Endothelial cell of umbilical vein (primary cell): ENCODE measurements at regions not wholly inside any gene's neighbourhood (a gene's known extent, or its start where the extent isn't known, plus 50 kb on each side); places are given as distances from the start of the nearest gene placed in this dataset.

Source experiments
- BruUV-seq: library from RNA; stranded (reverse); fragments of 400-500 nt; replicated peaks from 2 replicates; lab custom pipeline; 2021; lab: Mats Ljungman, UMichigan
- CTCF ChIA-PET: fragments of 300-600, 350-600 bp; sonication (Branson Sonifier 250); formaldehyde crosslinking; loops from one replicate; lab custom pipeline; 2021; ENCODE audit warnings: antibody characterized with exemption, inconsistent platforms; lab: Charles Lee
- POLR2A ChIA-PET: fragments of 300-600, 350-600 bp; sonication (Branson Sonifier 250); formaldehyde crosslinking; loops from one replicate; lab custom pipeline; 2021; ENCODE audit warnings: antibody characterized with exemption, inconsistent platforms; lab: Charles Lee
- DNase-seq: peaks from one replicate; pipeline ENCODE4 v3.0.0-alpha.2; 2011; ENCODE audit warnings: low read depth, low spot score
- FAIRE-seq: peaks from 2 replicates; lab custom pipeline; 2011; peaks lifted over from hg19 to GRCh38; lab: Jason Lieb, UNC
- H2AFZ ChIP-seq: 2 replicates; pipeline ENCODE4 v1.6.0; 2012; ENCODE audit warnings: low read depth, low read length, control low read depth, inconsistent platforms
- H3K27ac ChIP-seq: 2 replicates; pipeline ENCODE4 v1.5.1; 2011; ENCODE audit warnings: low read depth, mild to moderate bottlenecking, control low read depth, low read length, moderate library complexity; ENCODE audit not compliant: insufficient read depth
- H3K27me3 ChIP-seq, 2 experiments: 2 replicates each; pipeline versions ENCODE4 v1.6.0 to v1.6.1; 2011; ENCODE audit warnings: low read length in 2 of 2, mixed read lengths in 1 of 2; ENCODE audit not compliant: control insufficient read depth in 2 of 2, insufficient read depth in 2 of 2
- H3K36me3 ChIP-seq, 2 experiments: 2 replicates in 1 of 2; 3 replicates in 1 of 2; pipeline ENCODE4 v1.5.1; 2011; ENCODE audit warnings: low read length in 2 of 2, mild to moderate bottlenecking in 1 of 2, moderate library complexity in 1 of 2; ENCODE audit not compliant: control insufficient read depth in 2 of 2, insufficient read depth in 2 of 2; ENCODE audit errors: extremely low read depth in 1 of 2
- H3K4me1 ChIP-seq: 3 replicates; pipeline ENCODE4 v1.5.1; 2011; ENCODE audit warnings: mild to moderate bottlenecking, low read length; ENCODE audit not compliant: control insufficient read depth, insufficient read depth; ENCODE audit errors: extremely low read depth
- H3K4me2 ChIP-seq: 2 replicates; pipeline ENCODE4 v1.6.1; 2011; ENCODE audit warnings: low read length, control low read depth, mixed read lengths; ENCODE audit not compliant: insufficient read depth
- H3K4me3 ChIP-seq, 3 experiments: fragments of 200-600 bp in 1 of 3; sonication (generic), shearing (Covaris generic) in 1 of 3; replicated peaks in 1 of 3; 2 replicates each; pipeline ENCODE4 v1.5.1; 2011 to 2016; ENCODE audit warnings: control low read depth in 3 of 3, low read length in 3 of 3, mild to moderate bottlenecking in 2 of 3, inconsistent platforms in 1 of 3, low read depth in 1 of 3, moderate library complexity in 1 of 3; ENCODE audit not compliant: insufficient read depth in 1 of 3
- H3K79me2 ChIP-seq: 2 replicates; pipeline ENCODE4 v1.6.0; 2012; ENCODE audit warnings: low read length, inconsistent platforms; ENCODE audit not compliant: control insufficient read depth, insufficient read depth
- H3K9ac ChIP-seq: replicated peaks from 2 replicates; pipeline ENCODE3; 2011; ENCODE audit warnings: low read length, control low read depth; ENCODE audit not compliant: insufficient read depth; ENCODE audit errors: extremely low read depth
- H3K9me1 ChIP-seq: replicated peaks from 3 replicates; pipeline ENCODE4 v1.6.0; 2011; ENCODE audit warnings: mild to moderate bottlenecking, low read length; ENCODE audit not compliant: control insufficient read depth, insufficient read depth; ENCODE audit errors: extremely low read depth
- H3K9me3 ChIP-seq: replicated peaks from 2 replicates; pipeline ENCODE4 v1.5.1; 2012; ENCODE audit warnings: low read length, inconsistent platforms; ENCODE audit not compliant: control insufficient read depth, insufficient read depth
- H4K20me1 ChIP-seq: replicated peaks from 2 replicates; pipeline ENCODE3; 2011; ENCODE audit warnings: mild to moderate bottlenecking, low read length; ENCODE audit not compliant: control insufficient read depth, insufficient read depth; ENCODE audit errors: extremely low read depth
- CTCF ChIP-seq, 2 donors: IDR thresholded peaks; 1 replicate in 1 of 2; 2 replicates in 1 of 2; pipeline ENCODE4 v1.5.1; 2011; ENCODE audit warnings: low read length in 2 of 2, mild to moderate bottlenecking in 2 of 2, moderate library complexity in 2 of 2, control low read depth in 1 of 2, inconsistent platforms in 1 of 2, low read depth in 1 of 2; ENCODE audit not compliant: insufficient read depth in 1 of 2; ENCODE audit errors: extremely low read depth in 1 of 2
- EZH2 ChIP-seq: IDR thresholded peaks from 2 replicates; pipeline ENCODE4 v1.6.1; 2012; ENCODE audit warnings: borderline replicate concordance, low read depth, mild to moderate bottlenecking, moderate library complexity, low read length, inconsistent platforms; ENCODE audit not compliant: severe bottlenecking
- FOS ChIP-seq: IDR thresholded peaks from 2 replicates; pipeline ENCODE4 v1.6.1; 2011; ENCODE audit warnings: mild to moderate bottlenecking, low read length, moderate library complexity, borderline replicate concordance; ENCODE audit not compliant: insufficient read depth
- GATA2 ChIP-seq: IDR thresholded peaks from 2 replicates; pipeline ENCODE4 v1.7.0; 2011; ENCODE audit warnings: low read depth, mild to moderate bottlenecking, moderate library complexity, mixed read lengths, low read length; ENCODE audit not compliant: insufficient read length, insufficient read depth
- JUN ChIP-seq: IDR thresholded peaks from 2 replicates; pipeline ENCODE4 v1.6.1; 2011; ENCODE audit warnings: borderline replicate concordance, low read depth; ENCODE audit not compliant: insufficient read length, insufficient read depth
- MYC ChIP-seq: IDR thresholded peaks from one replicate; pipeline ENCODE4 v1.6.1; 2011; ENCODE audit warnings: mild to moderate bottlenecking, low read depth, low read length
- POLR2A ChIP-seq: IDR thresholded peaks from 2 replicates; pipeline ENCODE4 v1.6.1; 2012; ENCODE audit warnings: low read depth, mild to moderate bottlenecking, control low read depth, low read length
- POLR2AphosphoS5 ChIP-seq: IDR thresholded peaks from 2 replicates; pipeline ENCODE4 v1.6.1; 2012; ENCODE audit warnings: low read depth, mild to moderate bottlenecking, control low read depth, low read length, moderate library complexity; ENCODE audit not compliant: insufficient read depth
- dilution Hi-C: fragments of 300-500 bp; cut with MboI; formaldehyde crosslinking; loops from one replicate; pipeline ENCODE4 v1.15.0; 2019; ENCODE audit warnings: low sequenced_read_pairs; ENCODE audit not compliant: extremely low pct_ligation_motif_present
- intact Hi-C: fragments of 100-400 bp; cut with micrococcal nuclease; formaldehyde crosslinking; loops from one replicate; pipeline ENCODE4 v1.10.0; 2022
- TF ChIP-seq, protein P1 (sequence below): IDR thresholded peaks from 2 replicates; pipeline ENCODE4 v1.6.1; 2011; ENCODE audit not compliant: insufficient read depth, insufficient read length

DNA sequence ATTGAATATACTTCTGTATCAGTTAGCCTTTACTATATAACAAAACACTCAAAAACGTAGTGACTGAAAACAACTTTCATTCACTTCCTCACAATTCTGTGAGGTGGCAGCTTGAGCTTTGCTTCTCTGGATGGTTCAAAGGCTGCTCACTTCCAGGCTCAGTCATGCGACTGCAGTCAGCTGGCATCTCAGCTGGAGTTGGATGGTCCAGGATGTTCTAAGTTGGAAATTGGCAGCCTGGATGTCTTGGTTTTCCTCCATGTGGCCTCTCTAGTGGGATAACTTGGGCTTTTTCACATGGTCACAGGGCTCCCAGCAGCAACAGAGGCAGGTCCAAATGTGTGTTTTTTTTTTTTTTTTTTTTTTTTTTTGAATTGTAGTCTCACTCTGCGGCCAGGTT is 204.4 kb downstream of the LACC1 start:
- no peaks in the 10 kb centered on the region for H3K4me1 ChIP-seq
- TF ChIP-seq JUN (no peak), MYC (no peak), POLR2A (no peak), FOS (no peak), POLR2AphosphoS5 (no peak), EZH2 (no peak), CTCF (IDR thresholded peaks at IDR 0.05; ENCODE audit: extremely low read depth in 1 of 2, insufficient read depth in 1 of 2, low read depth in 1 of 2, low read length in 2 of 2) (no peak), GATA2 (no peak)
- TF ChIP-seq, protein P1, sequence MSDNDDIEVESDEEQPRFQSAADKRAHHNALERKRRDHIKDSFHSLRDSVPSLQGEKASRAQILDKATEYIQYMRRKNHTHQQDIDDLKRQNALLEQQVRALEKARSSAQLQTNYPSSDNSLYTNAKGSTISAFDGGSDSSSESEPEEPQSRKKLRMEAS, result no peak
- H3K9me1 ChIP-seq, result no peaks in the 10 kb centered on the region
- FAIRE-seq (no peak), DNase-seq (no peak)
- H3K36me3 ChIP-seq, result no peaks in the 10 kb centered on the region
- H3K79me2 ChIP-seq, result no peaks in the 10 kb centered on the region
- no peak overlapping the region for H3K4me2 ChIP-seq
- BruUV-seq, result no TSS peak
- intact Hi-C loops, result no loop called here
- peaks cover 0 to 3% of the 10 kb centered on the region in 2 experiments for H3K27me3 ChIP-seq
- dilution Hi-C loops, result no loop called here
- H3K9me3 ChIP-seq, result no peaks in the 10 kb centered on the region
- POLR2A ChIA-PET, result interaction anchor here (0.7 kb wide), 1 partner anchor 41 kb away, joined by 8 read pairs; no protein-coding TSS in a partner anchor
- no peak overlapping the region for H3K4me3 ChIP-seq
- H2AFZ ChIP-seq, result no peak overlapping the region
- no peaks in the 10 kb centered on the region for H4K20me1 ChIP-seq
- CTCF ChIA-PET, result no interaction called here
- no peak overlapping the region for H3K27ac ChIP-seq
- no peak overlapping the region for H3K9ac ChIP-seq
